Uterus (tissue), 3 donors: ENCODE measurements at regions not wholly inside any gene's neighbourhood (a gene's known extent, or its start where the extent isn't known, plus 50 kb on each side); places are given as distances from the start of the nearest gene placed in this dataset.

Experiments
- DNase-seq, 2 donors: peaks; one replicate each; pipeline ENCODE4 v3.0.0-alpha.2; 2019 to 2020
- H3K27ac ChIP-seq, 2 donors: fragments of 200-600 bp; sonication (generic); 1 replicate in 1 of 2; 2 replicates in 1 of 2; pipeline ENCODE4 v1.5.1; 2016 to 2018
- H3K27me3 ChIP-seq, 2 donors: fragments of 200-600 bp; sonication (generic); one replicate each; pipeline ENCODE4 v1.5.1; 2018 to 2019; ENCODE audit warnings: control low read depth in 1 of 2
- H3K36me3 ChIP-seq, 2 donors: fragments of 200-600 bp; sonication (generic); one replicate each; pipeline ENCODE4 v1.5.1; 2019; ENCODE audit warnings: control low read depth in 1 of 2
- H3K4me1 ChIP-seq, 2 donors: fragments of 200-600 bp; sonication (generic); one replicate each; pipeline ENCODE4 v1.5.1; 2018 to 2019; ENCODE audit warnings: control low read depth in 1 of 2
- H3K4me3 ChIP-seq, 2 donors: fragments of 200-600 bp; sonication (generic); 1 replicate in 1 of 2; 2 replicates in 1 of 2; pipeline ENCODE4 v1.5.1; 2018 to 2019; ENCODE audit warnings: mild to moderate bottlenecking in 1 of 2
- H3K9me3 ChIP-seq, 2 donors: fragments of 200-600 bp; sonication (generic); one replicate each; pipeline ENCODE4 v1.5.1; 2019; ENCODE audit warnings: control low read depth in 1 of 2
- CTCF ChIP-seq, 4 experiments: fragments of 200-600 bp in 2 of 4; fragments of 450-650 bp in 2 of 4; sonication (generic) in 2 of 4; IDR thresholded peaks; one replicate each; pipeline ENCODE4 v1.5.1; 2016 to 2019; ENCODE audit warnings: antibody characterized with exemption in 4 of 4, mild to moderate bottlenecking in 2 of 4, moderate library complexity in 1 of 4
- POLR2A ChIP-seq, 2 donors: fragments of 450-650 bp; IDR thresholded peaks; one replicate each; pipeline ENCODE4 v1.6.1; 2016; ENCODE audit warnings: antibody characterized with exemption in 2 of 2, mild to moderate bottlenecking in 1 of 2, moderate library complexity in 1 of 2
- intact Hi-C: fragments of 100-400 bp; cut with DNase I; formaldehyde crosslinking; loops from one replicate; pipeline ENCODE4 v1.15.1; 2023; ENCODE audit warnings: low total_unique reads
- donor health status: DM: yes; HTN: yes; CAD: no.

GRCh38 chr14:103273745-103274615 is 60.1 kb upstream of the EIF5 start:
- Histone ChIP-seq H3K9me3 (no peaks in the 10 kb centered on the region), H3K4me1 (peaks cover 0 to 4% of the 10 kb centered on the region in 2 donors), H3K27me3 (peaks cover 0 to 11% of the 10 kb centered on the region in 2 donors), H3K27ac (no peak overlapping the region), H3K4me3 (peak overlapping the region; percentile 14 to 25), H3K36me3 (no peaks in the 10 kb centered on the region)
- TF ChIP-seq CTCF (IDR thresholded peaks at IDR 0.05) (no peak), POLR2A (IDR thresholded peaks at IDR 0.05) (no peak)
- no peak for DNase-seq
- intact Hi-C loops = no loop called here

GRCh38 chr14:103275000-103275399 is 59.0 kb upstream of the EIF5 start:
- DNase-seq = no peak
- H3K27ac ChIP-seq = no peak overlapping the region
- intact Hi-C loops = no loop called here

GRCh38 chr14:103277931-103278330 is 56.1 kb upstream of the EIF5 start:
- DNase-seq = no peak
- Histone ChIP-seq H3K36me3 (no peaks in the 10 kb centered on the region), H3K9me3 (no peaks in the 10 kb centered on the region), H3K4me1 (peaks cover 0 to 11% of the 10 kb centered on the region in 2 donors), H3K27me3 (peaks cover 0 to 11% of the 10 kb centered on the region in 2 donors), H3K27ac (no peak overlapping the region), H3K4me3 (no peak overlapping the region)
- intact Hi-C loops = no loop called here
- no peak for TF ChIP-seq CTCF (IDR thresholded peaks at IDR 0.05)
- TF ChIP-seq POLR2A (IDR thresholded peaks at IDR 0.05) = no peak

More at GRCh38 chr14:103275000-103275399, 59.0 kb upstream of the EIF5 start:
- H3K4me1 ChIP-seq = peaks cover 0 to 11% of the 10 kb centered on the region in 2 donors
- H3K36me3 ChIP-seq = no peaks in the 10 kb centered on the region
- TF ChIP-seq CTCF (IDR thresholded peaks at IDR 0.05) (no peak), POLR2A (IDR thresholded peaks at IDR 0.05) (no peak)
- no peak overlapping the region for H3K4me3 ChIP-seq
- no peaks in the 10 kb centered on the region for H3K9me3 ChIP-seq
- peaks cover 0 to 11% of the 10 kb centered on the region in 2 donors for H3K27me3 ChIP-seq

GRCh38 chr14:103279142-103280025 is 54.7 kb upstream of the EIF5 start:
- peaks cover 0 to 11% of the 10 kb centered on the region in 2 donors for H3K4me1 ChIP-seq
- peak overlapping the region in 1 of 2 donors; percentile 28 for H3K4me3 ChIP-seq
- H3K36me3 ChIP-seq = no peaks in the 10 kb centered on the region
- no peaks in the 10 kb centered on the region for H3K9me3 ChIP-seq
- peak overlapping the region; percentile 71 to 79 for H3K27ac ChIP-seq
- peak in 1 of 2 donors; percentile 41 for DNase-seq
- intact Hi-C loops = no loop called here
- peaks cover 0 to 11% of the 10 kb centered on the region in 2 donors for H3K27me3 ChIP-seq
- TF ChIP-seq POLR2A (IDR thresholded peaks at IDR 0.05) (no peak), CTCF (IDR thresholded peaks at IDR 0.05) (no peak)
